Breast epithelium (tissue), 3 donors: ENCODE measurements at regions not wholly inside any gene's neighbourhood (a gene's known extent, or its start where the extent isn't known, plus 50 kb on each side); places are given as distances from the start of the nearest gene placed in this dataset.
A peak's percentile ranks its signal among the peaks of the same experiment; 100 is the strongest.

Source experiments
- POLR2A ChIP-seq: fragments of 450-650 bp; IDR thresholded peaks from one replicate; pipeline ENCODE4 v1.6.1; 2016; ENCODE audit warnings: antibody characterized with exemption, mild to moderate bottlenecking, moderate library complexity
- POLR2AphosphoS5 ChIP-seq, 3 donors: sonication (generic); formaldehyde crosslinking; IDR thresholded peaks; one replicate each; pipeline ENCODE4 v1.6.1; 2017; ENCODE audit warnings: antibody characterized with exemption in 3 of 3
- TF ChIP-seq, protein P1 (sequence below), 3 donors: fragments of 450-650 bp; IDR thresholded peaks; one replicate each; pipeline ENCODE4 v1.5.1; 2016 to 2017; ENCODE audit warnings: antibody characterized with exemption in 3 of 3, mild to moderate bottlenecking in 3 of 3, moderate library complexity in 3 of 3

DNA sequence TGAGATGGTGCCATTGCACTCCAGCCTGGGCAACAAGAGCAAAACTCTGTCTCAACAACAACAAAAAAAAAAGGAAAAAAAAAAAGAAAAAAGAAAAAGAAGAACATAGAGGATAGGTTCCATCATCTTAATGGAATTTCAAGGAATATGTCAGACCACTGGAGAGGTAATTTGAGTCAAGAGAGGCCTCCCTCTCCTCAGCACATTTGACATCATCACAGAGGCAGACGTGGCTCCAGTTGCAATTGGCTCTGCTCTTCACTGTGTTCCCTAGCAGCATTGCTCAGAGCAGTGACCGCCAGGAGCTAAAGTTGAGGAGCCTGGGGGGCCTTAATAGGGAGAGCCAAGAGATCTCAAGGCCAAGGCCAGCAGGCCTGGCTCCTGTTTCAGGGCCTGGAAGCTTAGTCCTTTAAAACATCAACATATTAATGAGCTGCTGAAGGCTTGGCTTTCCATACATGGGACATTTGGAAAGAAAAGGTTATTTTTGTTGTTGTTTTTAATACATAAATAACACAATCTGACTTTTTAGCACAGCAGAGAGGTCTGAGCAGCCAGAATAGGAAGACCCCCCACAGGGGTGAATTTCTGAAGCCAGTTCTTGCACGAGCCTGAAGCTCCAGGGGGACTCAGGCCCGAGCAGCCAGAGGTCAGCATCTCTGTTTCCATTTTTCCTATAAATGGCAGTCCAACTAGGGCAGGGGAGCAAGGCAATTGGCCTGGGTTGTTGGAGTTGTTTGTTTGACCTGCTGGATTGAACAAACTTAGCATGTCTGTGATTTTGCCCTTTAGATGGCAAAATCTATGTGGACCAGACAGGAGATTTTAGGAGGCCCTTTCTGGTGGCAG is 118.3 kb upstream of the FGGY start:
- TF ChIP-seq, protein P1, sequence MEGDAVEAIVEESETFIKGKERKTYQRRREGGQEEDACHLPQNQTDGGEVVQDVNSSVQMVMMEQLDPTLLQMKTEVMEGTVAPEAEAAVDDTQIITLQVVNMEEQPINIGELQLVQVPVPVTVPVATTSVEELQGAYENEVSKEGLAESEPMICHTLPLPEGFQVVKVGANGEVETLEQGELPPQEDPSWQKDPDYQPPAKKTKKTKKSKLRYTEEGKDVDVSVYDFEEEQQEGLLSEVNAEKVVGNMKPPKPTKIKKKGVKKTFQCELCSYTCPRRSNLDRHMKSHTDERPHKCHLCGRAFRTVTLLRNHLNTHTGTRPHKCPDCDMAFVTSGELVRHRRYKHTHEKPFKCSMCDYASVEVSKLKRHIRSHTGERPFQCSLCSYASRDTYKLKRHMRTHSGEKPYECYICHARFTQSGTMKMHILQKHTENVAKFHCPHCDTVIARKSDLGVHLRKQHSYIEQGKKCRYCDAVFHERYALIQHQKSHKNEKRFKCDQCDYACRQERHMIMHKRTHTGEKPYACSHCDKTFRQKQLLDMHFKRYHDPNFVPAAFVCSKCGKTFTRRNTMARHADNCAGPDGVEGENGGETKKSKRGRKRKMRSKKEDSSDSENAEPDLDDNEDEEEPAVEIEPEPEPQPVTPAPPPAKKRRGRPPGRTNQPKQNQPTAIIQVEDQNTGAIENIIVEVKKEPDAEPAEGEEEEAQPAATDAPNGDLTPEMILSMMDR (IDR thresholded peaks at IDR 0.05): no peak
- peak in 1 of 3 donors; percentile 58 for TF ChIP-seq POLR2AphosphoS5 (IDR thresholded peaks at IDR 0.05)
- TF ChIP-seq POLR2A: no peak
